ENCODE measurements at regions not wholly inside any gene's neighbourhood (a gene's known extent, or its start where the extent isn't known, plus 50 kb on each side); places are given as distances from the start of the nearest gene placed in this dataset.

GRCh38 chr13:103178986-103179943 lies 113.0 kb upstream of the SLC10A2 start:
- H3K9me3 ChIP-seq (ENCODE audit: control insufficient read depth in 5 of 5, low read length in 5 of 5): no peaks in the 10 kb centered on the region
- no peaks in the 10 kb centered on the region for H3K36me3 ChIP-seq (ENCODE audit: control insufficient read depth in 5 of 5, insufficient read depth in 5 of 5, low read length in 5 of 5)
- H3K27ac ChIP-seq (ENCODE audit: low read depth, low read length): no peak overlapping the region
- no peak overlapping the region for H3K9ac ChIP-seq (ENCODE audit: low read length in 5 of 5)
- H3K4me3 ChIP-seq (ENCODE audit: low read depth in 1 of 5, low read length in 5 of 5): no peak overlapping the region
- H3K27me3 ChIP-seq (ENCODE audit: control insufficient read depth in 5 of 5, insufficient read depth in 4 of 5, low read length in 5 of 5): no peaks in the 10 kb centered on the region
- H3K4me1 ChIP-seq (ENCODE audit: control insufficient read depth in 5 of 5, insufficient read depth in 5 of 5, low read length in 5 of 5): no peaks in the 10 kb centered on the region

- H3K36me3 ChIP-seq (ENCODE audit: control insufficient read depth in 5 of 5, insufficient read depth in 5 of 5, low read length in 5 of 5): no peaks in the 10 kb centered on the region
Measured at GRCh38 chr13:103174966-103175365, 108.7 kb upstream of the SLC10A2 start.

GRCh38 chr13:103168901-103169508 lies 102.8 kb upstream of the SLC10A2 start:
- H3K4me3 ChIP-seq (ENCODE audit: low read depth in 1 of 5, low read length in 5 of 5): no peak overlapping the region
- H3K9ac ChIP-seq (ENCODE audit: low read length in 5 of 5): no peak overlapping the region
- no peak overlapping the region for H3K27ac ChIP-seq (ENCODE audit: low read depth, low read length)

More at GRCh38 chr13:103174966-103175365, 108.7 kb upstream of the SLC10A2 start:
- no peak overlapping the region for H3K27ac ChIP-seq (ENCODE audit: low read depth, low read length)
- no peaks in the 10 kb centered on the region for H3K9me3 ChIP-seq (ENCODE audit: control insufficient read depth in 5 of 5, low read length in 5 of 5)
- no peak overlapping the region for H3K9ac ChIP-seq (ENCODE audit: low read length in 5 of 5)
- H3K4me1 ChIP-seq (ENCODE audit: control insufficient read depth in 5 of 5, insufficient read depth in 5 of 5, low read length in 5 of 5): no peaks in the 10 kb centered on the region
- no peak overlapping the region for H3K4me3 ChIP-seq (ENCODE audit: low read depth in 1 of 5, low read length in 5 of 5)
- no peaks in the 10 kb centered on the region for H3K27me3 ChIP-seq (ENCODE audit: control insufficient read depth in 5 of 5, insufficient read depth in 4 of 5, low read length in 5 of 5)

GRCh38 chr13:103164251-103164650 lies 98.0 kb upstream of the SLC10A2 start:
- no peak overlapping the region for H3K27ac ChIP-seq (ENCODE audit: low read depth, low read length)
- H3K36me3 ChIP-seq (ENCODE audit: control insufficient read depth in 5 of 5, insufficient read depth in 5 of 5, low read length in 5 of 5): no peaks in the 10 kb centered on the region
- H3K9me3 ChIP-seq (ENCODE audit: control insufficient read depth in 5 of 5, low read length in 5 of 5): no peaks in the 10 kb centered on the region
- H3K4me3 ChIP-seq (ENCODE audit: low read depth in 1 of 5, low read length in 5 of 5): no peak overlapping the region
- no peak overlapping the region for H3K9ac ChIP-seq (ENCODE audit: low read length in 5 of 5)
- H3K27me3 ChIP-seq (ENCODE audit: control insufficient read depth in 5 of 5, insufficient read depth in 4 of 5, low read length in 5 of 5): no peaks in the 10 kb centered on the region
- H3K4me1 ChIP-seq (ENCODE audit: control insufficient read depth in 5 of 5, insufficient read depth in 5 of 5, low read length in 5 of 5): no peaks in the 10 kb centered on the region

More at GRCh38 chr13:103168901-103169508, 102.8 kb upstream of the SLC10A2 start:
- H3K36me3 ChIP-seq (ENCODE audit: control insufficient read depth in 5 of 5, insufficient read depth in 5 of 5, low read length in 5 of 5): no peaks in the 10 kb centered on the region
- no peaks in the 10 kb centered on the region for H3K9me3 ChIP-seq (ENCODE audit: control insufficient read depth in 5 of 5, low read length in 5 of 5)
- H3K4me1 ChIP-seq (ENCODE audit: control insufficient read depth in 5 of 5, insufficient read depth in 5 of 5, low read length in 5 of 5): no peaks in the 10 kb centered on the region
- H3K27me3 ChIP-seq (ENCODE audit: control insufficient read depth in 5 of 5, insufficient read depth in 4 of 5, low read length in 5 of 5): no peaks in the 10 kb centered on the region

- H3K27me3 ChIP-seq (ENCODE audit: control insufficient read depth in 5 of 5, insufficient read depth in 4 of 5, low read length in 5 of 5): no peaks in the 10 kb centered on the region
- H3K36me3 ChIP-seq (ENCODE audit: control insufficient read depth in 5 of 5, insufficient read depth in 5 of 5, low read length in 5 of 5): no peaks in the 10 kb centered on the region
- no peak overlapping the region for H3K9ac ChIP-seq (ENCODE audit: low read length in 5 of 5)
- no peak overlapping the region for H3K4me3 ChIP-seq (ENCODE audit: low read depth in 1 of 5, low read length in 5 of 5)
- H3K9me3 ChIP-seq (ENCODE audit: control insufficient read depth in 5 of 5, low read length in 5 of 5): no peaks in the 10 kb centered on the region
- H3K27ac ChIP-seq (ENCODE audit: low read depth, low read length): no peak overlapping the region
- H3K4me1 ChIP-seq (ENCODE audit: control insufficient read depth in 5 of 5, insufficient read depth in 5 of 5, low read length in 5 of 5): no peaks in the 10 kb centered on the region
Measured at GRCh38 chr13:103161476-103161875, 95.3 kb upstream of the SLC10A2 start.

GRCh38 chr13:103157434-103158145 lies 91.4 kb upstream of the SLC10A2 start:
- no peak overlapping the region for H3K9ac ChIP-seq (ENCODE audit: low read length in 5 of 5)
- no peaks in the 10 kb centered on the region for H3K4me1 ChIP-seq (ENCODE audit: control insufficient read depth in 5 of 5, insufficient read depth in 5 of 5, low read length in 5 of 5)
- no peak overlapping the region for H3K4me3 ChIP-seq (ENCODE audit: low read depth in 1 of 5, low read length in 5 of 5)
- H3K27ac ChIP-seq (ENCODE audit: low read depth, low read length): no peak overlapping the region
- H3K9me3 ChIP-seq (ENCODE audit: control insufficient read depth in 5 of 5, low read length in 5 of 5): no peaks in the 10 kb centered on the region
- H3K36me3 ChIP-seq (ENCODE audit: control insufficient read depth in 5 of 5, insufficient read depth in 5 of 5, low read length in 5 of 5): no peaks in the 10 kb centered on the region
- no peaks in the 10 kb centered on the region for H3K27me3 ChIP-seq (ENCODE audit: control insufficient read depth in 5 of 5, insufficient read depth in 4 of 5, low read length in 5 of 5)

GRCh38 chr13:103157016-103157415 lies 90.8 kb upstream of the SLC10A2 start:
- Histone ChIP-seq H3K9ac (ENCODE audit: low read length in 5 of 5) (no peak overlapping the region), H3K9me3 (ENCODE audit: control insufficient read depth in 5 of 5, low read length in 5 of 5) (no peaks in the 10 kb centered on the region), H3K36me3 (ENCODE audit: control insufficient read depth in 5 of 5, insufficient read depth in 5 of 5, low read length in 5 of 5) (no peaks in the 10 kb centered on the region), H3K27ac (ENCODE audit: low read depth, low read length) (no peak overlapping the region), H3K4me1 (ENCODE audit: control insufficient read depth in 5 of 5, insufficient read depth in 5 of 5, low read length in 5 of 5) (no peaks in the 10 kb centered on the region), H3K27me3 (ENCODE audit: control insufficient read depth in 5 of 5, insufficient read depth in 4 of 5, low read length in 5 of 5) (no peaks in the 10 kb centered on the region), H3K4me3 (ENCODE audit: low read depth in 1 of 5, low read length in 5 of 5) (no peak overlapping the region)

- no peaks in the 10 kb centered on the region for H3K27me3 ChIP-seq (ENCODE audit: control insufficient read depth in 5 of 5, insufficient read depth in 4 of 5, low read length in 5 of 5)
- H3K27ac ChIP-seq (ENCODE audit: low read depth, low read length): no peak overlapping the region
- no peak overlapping the region for H3K9ac ChIP-seq (ENCODE audit: low read length in 5 of 5)
- no peaks in the 10 kb centered on the region for H3K4me1 ChIP-seq (ENCODE audit: control insufficient read depth in 5 of 5, insufficient read depth in 5 of 5, low read length in 5 of 5)
- H3K36me3 ChIP-seq (ENCODE audit: control insufficient read depth in 5 of 5, insufficient read depth in 5 of 5, low read length in 5 of 5): no peaks in the 10 kb centered on the region
- H3K4me3 ChIP-seq (ENCODE audit: low read depth in 1 of 5, low read length in 5 of 5): no peak overlapping the region
- H3K9me3 ChIP-seq (ENCODE audit: control insufficient read depth in 5 of 5, low read length in 5 of 5): no peaks in the 10 kb centered on the region
Measured at GRCh38 chr13:103156346-103156998, 90.3 kb upstream of the SLC10A2 start.

GRCh38 chr13:103153466-103153865 lies 87.2 kb upstream of the SLC10A2 start:
- Histone ChIP-seq H3K9me3 (ENCODE audit: control insufficient read depth in 5 of 5, low read length in 5 of 5) (no peaks in the 10 kb centered on the region), H3K27me3 (ENCODE audit: control insufficient read depth in 5 of 5, insufficient read depth in 4 of 5, low read length in 5 of 5) (no peaks in the 10 kb centered on the region), H3K9ac (ENCODE audit: low read length in 5 of 5) (no peak overlapping the region), H3K4me1 (ENCODE audit: control insufficient read depth in 5 of 5, insufficient read depth in 5 of 5, low read length in 5 of 5) (no peaks in the 10 kb centered on the region), H3K36me3 (ENCODE audit: control insufficient read depth in 5 of 5, insufficient read depth in 5 of 5, low read length in 5 of 5) (no peaks in the 10 kb centered on the region), H3K27ac (ENCODE audit: low read depth, low read length) (no peak overlapping the region), H3K4me3 (ENCODE audit: low read depth in 1 of 5, low read length in 5 of 5) (no peak overlapping the region)

Measured in subcutaneous abdominal adipose tissue (tissue), 5 donors.